CD4-positive, CD25-positive, alpha-beta regulatory T cell (primary cell): ENCODE measurements at regions not wholly inside any gene's neighbourhood (a gene's known extent, or its start where the extent isn't known, plus 50 kb on each side); places are given as distances from the start of the nearest gene placed in this dataset.

Experiments used
- ATAC-seq, 2 donors: fragments of 150-1000 bp; cut with Tn5 transposase; one replicate each; pipeline ENCODE4 v1.10.0; 2021; ENCODE audit warnings: low read depth in 2 of 2, moderate number of reproducible peaks in 2 of 2, moderate library complexity in 1 of 2
- DNase-seq, 3 donors: peaks; one replicate each; pipeline versions ENCODE4 v3.0.0 to v3.0.0-alpha.2; 2012 to 2022; ENCODE audit warnings: mixed read lengths in 1 of 3
- H3K27ac ChIP-seq: one replicate; pipeline ENCODE4 v1.7.0; 2013; ENCODE audit warnings: mild to moderate bottlenecking, low read length; ENCODE audit not compliant: insufficient read depth, poor library complexity, severe bottlenecking
- H3K27me3 ChIP-seq: one replicate; pipeline ENCODE4 v1.7.0; 2013; ENCODE audit warnings: low read length; ENCODE audit not compliant: control insufficient read depth, insufficient read depth
- H3K36me3 ChIP-seq: one replicate; pipeline ENCODE4 v1.7.0; 2013; ENCODE audit warnings: mild to moderate bottlenecking, low read length, moderate library complexity; ENCODE audit not compliant: control insufficient read depth, insufficient read depth
- H3K4me1 ChIP-seq: 2 replicates; pipeline ENCODE4 v1.7.0; 2013; ENCODE audit warnings: mild to moderate bottlenecking, low read length; ENCODE audit not compliant: insufficient read depth, control insufficient read depth, poor library complexity, severe bottlenecking
- H3K4me3 ChIP-seq: one replicate; pipeline ENCODE4 v1.7.0; 2013; ENCODE audit warnings: low read depth, mild to moderate bottlenecking, low read length, moderate library complexity
- H3K9me3 ChIP-seq, 2 experiments: 1 replicate in 1 of 2; 2 replicates in 1 of 2; pipeline ENCODE4 v1.7.0; 2013; ENCODE audit warnings: low read length in 2 of 2, mild to moderate bottlenecking in 1 of 2, moderate library complexity in 1 of 2; ENCODE audit not compliant: control insufficient read depth in 2 of 2
- H3K27ac Mint-ChIP-seq, 3 donors: one replicate each; pipeline ENCODE4 v1.8.0; 2020 to 2022; ENCODE audit warnings: mild to moderate bottlenecking in 3 of 3, mixed read lengths in 3 of 3, moderate library complexity in 2 of 3
- H3K27me3 Mint-ChIP-seq: one replicate; pipeline ENCODE4 v1.8.0; 2022; ENCODE audit warnings: mild to moderate bottlenecking, mixed read lengths
- H3K36me3 Mint-ChIP-seq: one replicate; pipeline ENCODE4 v1.8.0; 2020; ENCODE audit warnings: mixed read lengths
- H3K4me1 Mint-ChIP-seq, 4 donors: one replicate each; pipeline ENCODE4 v1.8.0; 2020 to 2022; ENCODE audit warnings: mixed read lengths in 4 of 4, mild to moderate bottlenecking in 1 of 4
- H3K4me3 Mint-ChIP-seq, 4 donors: one replicate each; pipeline ENCODE4 v1.8.0; 2020 to 2022; ENCODE audit warnings: mild to moderate bottlenecking in 4 of 4, mixed read lengths in 4 of 4, moderate library complexity in 3 of 4
- H3K9me3 Mint-ChIP-seq, 7 donors: one replicate each; pipeline ENCODE4 v1.8.0; 2020 to 2022; ENCODE audit warnings: mixed read lengths in 7 of 7, mild to moderate bottlenecking in 3 of 7, moderate library complexity in 2 of 7

DNA sequence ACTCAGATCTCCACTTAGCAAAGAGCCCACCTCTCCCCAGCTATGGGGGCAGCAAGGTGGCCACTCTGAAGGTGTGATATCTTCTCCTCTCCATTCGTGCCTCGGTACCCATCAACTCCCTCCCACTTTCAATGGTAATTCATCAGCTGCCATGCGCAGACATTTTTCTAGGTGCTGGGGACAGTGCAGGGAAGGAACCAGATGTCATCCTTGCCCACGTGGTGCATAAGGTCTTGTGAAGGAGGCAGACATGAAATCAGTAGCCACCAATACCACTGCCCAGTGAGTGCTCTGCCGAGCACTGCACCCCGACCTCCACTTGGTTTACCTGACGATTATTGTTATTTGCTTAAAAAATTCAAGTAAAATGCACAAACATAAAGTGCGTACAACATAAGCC lies 76.3 kb upstream of the CSF3R start:
- H3K27ac ChIP-seq: no peak overlapping the region
- H3K9me3 Mint-ChIP-seq: peaks cover 0 to 3% (median 0%) of the 10 kb centered on the region in 7 donors
- no peak overlapping the region for H3K4me3 ChIP-seq
- no peaks in the 10 kb centered on the region for H3K36me3 ChIP-seq
- H3K4me3 Mint-ChIP-seq: no peak overlapping the region
- H3K27ac Mint-ChIP-seq: no peak overlapping the region
- peaks cover 3% of the 10 kb centered on the region for H3K27me3 ChIP-seq
- no peaks in the 10 kb centered on the region for H3K4me1 Mint-ChIP-seq
- ATAC-seq: no peak
- H3K36me3 Mint-ChIP-seq: no peaks in the 10 kb centered on the region
- no peaks in the 10 kb centered on the region for H3K9me3 ChIP-seq
- peaks cover 12% of the 10 kb centered on the region for H3K27me3 Mint-ChIP-seq
- no peaks in the 10 kb centered on the region for H3K4me1 ChIP-seq
- DNase-seq: no peak

DNA sequence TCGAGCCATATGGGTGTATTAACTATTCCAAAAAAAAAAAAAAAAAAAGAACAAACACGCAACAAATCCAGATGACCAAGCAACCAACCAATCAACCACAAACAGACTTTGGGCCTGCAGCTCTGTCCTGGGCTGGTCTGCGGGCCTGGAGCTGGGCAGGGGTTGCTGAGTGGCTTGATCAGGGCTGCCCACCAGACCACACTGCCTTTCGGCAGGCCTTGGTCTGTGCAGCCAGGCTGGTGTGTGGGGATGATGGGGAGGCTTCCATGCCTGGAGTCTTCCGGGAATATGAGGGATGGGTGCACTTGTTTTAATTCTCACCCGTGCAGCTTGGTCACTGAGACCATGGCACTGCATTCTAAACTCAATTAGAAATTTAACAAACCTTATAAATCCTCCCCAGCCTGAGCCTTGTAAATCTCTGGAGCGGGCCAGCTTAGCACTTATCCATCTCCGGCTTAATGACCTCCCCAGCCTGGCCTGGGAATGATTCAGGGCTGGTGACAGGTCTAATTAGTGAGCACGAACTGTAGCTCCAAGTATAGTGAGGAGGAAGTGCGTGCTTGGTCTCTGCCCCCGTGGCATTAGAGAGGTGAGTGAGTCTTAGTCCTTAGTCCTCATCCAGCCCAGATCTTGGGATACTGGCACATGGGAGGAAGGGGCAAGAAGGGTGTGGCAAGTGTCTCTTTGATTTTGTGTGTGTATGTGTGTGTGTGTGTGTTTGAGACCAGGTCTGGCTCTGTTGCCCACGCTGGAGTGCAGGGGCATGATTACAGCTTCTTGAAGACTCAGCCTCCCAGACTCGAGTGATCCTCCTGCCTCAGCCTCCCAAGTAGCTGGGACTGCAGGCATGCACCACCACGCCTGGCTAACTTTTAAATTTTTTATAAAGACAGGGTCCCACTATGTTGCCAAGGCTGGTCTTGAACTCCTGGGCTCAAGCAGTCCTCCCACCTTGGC lies 74.6 kb upstream of the CSF3R start:
- Histone ChIP-seq H3K4me3 (no peak overlapping the region), H3K4me1 (no peaks in the 10 kb centered on the region), H3K9me3 (no peaks in the 10 kb centered on the region), H3K27ac (no peak overlapping the region), H3K36me3 (no peaks in the 10 kb centered on the region), H3K27me3 (peaks cover 13% of the 10 kb centered on the region)
- Mint-ChIP-seq H3K27me3 (peaks cover 27% of the 10 kb centered on the region), H3K36me3 (no peaks in the 10 kb centered on the region), H3K9me3 (peaks cover 0 to 3% (median 0%) of the 10 kb centered on the region in 7 donors), H3K4me3 (no peak overlapping the region), H3K4me1 (no peaks in the 10 kb centered on the region), H3K27ac (no peak overlapping the region)
- no peak for DNase-seq
- no peak for ATAC-seq

DNA sequence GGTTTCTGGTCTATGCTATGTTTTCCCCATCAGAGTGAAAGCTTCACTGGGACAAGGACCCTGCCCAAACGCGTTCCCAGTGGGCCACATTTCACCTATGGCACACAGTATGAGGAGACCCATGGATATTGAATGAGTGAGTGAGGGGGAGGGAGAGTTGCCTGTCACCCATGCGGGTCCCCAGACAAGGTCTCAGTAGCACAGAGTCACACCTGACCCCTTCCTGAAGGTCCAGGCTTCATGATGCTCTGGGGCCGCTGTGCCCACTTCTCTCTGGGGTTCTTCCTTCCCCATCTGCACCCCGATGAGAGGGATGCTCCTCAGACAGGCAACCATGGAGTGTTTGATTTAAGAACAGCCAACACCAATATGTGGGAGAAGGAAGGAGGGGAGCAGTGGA lies 72.3 kb upstream of the CSF3R start:
- Histone ChIP-seq H3K4me1 (no peaks in the 10 kb centered on the region), H3K27me3 (peaks cover 13% of the 10 kb centered on the region), H3K9me3 (no peaks in the 10 kb centered on the region), H3K4me3 (no peak overlapping the region), H3K27ac (no peak overlapping the region), H3K36me3 (no peaks in the 10 kb centered on the region)
- DNase-seq (no peak), ATAC-seq (no peak)
- Mint-ChIP-seq H3K4me1 (no peaks in the 10 kb centered on the region), H3K27ac (no peak overlapping the region), H3K36me3 (no peaks in the 10 kb centered on the region), H3K4me3 (no peak overlapping the region), H3K9me3 (peaks cover 0 to 3% (median 0%) of the 10 kb centered on the region in 7 donors), H3K27me3 (peaks cover 40% of the 10 kb centered on the region)

DNA sequence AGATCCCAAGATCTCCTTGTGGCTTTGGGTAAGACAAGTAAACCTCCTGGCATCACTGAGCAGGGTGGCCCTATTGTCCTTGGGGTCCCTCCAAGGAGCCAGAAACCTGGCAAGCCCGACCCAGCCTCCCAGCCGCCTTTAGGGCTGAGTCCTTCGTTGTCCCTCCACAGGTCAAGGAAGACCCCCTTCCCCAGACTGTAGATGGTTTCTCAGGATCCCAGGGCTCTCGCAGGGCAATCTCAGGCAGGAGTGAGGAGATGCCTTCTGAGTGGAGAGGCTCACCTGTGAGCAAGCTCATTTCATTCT lies 71.6 kb upstream of the CSF3R start:
- Mint-ChIP-seq H3K9me3 (peaks cover 0 to 3% (median 0%) of the 10 kb centered on the region in 7 donors), H3K4me3 (no peak overlapping the region), H3K36me3 (no peaks in the 10 kb centered on the region), H3K4me1 (no peaks in the 10 kb centered on the region), H3K27me3 (peaks cover 44% of the 10 kb centered on the region), H3K27ac (no peak overlapping the region)
- no peaks in the 10 kb centered on the region for H3K4me1 ChIP-seq
- H3K27ac ChIP-seq: no peak overlapping the region
- ATAC-seq (no peak), DNase-seq (no peak)
- peaks cover 14% of the 10 kb centered on the region for H3K27me3 ChIP-seq
- no peak overlapping the region for H3K4me3 ChIP-seq
- no peaks in the 10 kb centered on the region for H3K9me3 ChIP-seq
- H3K36me3 ChIP-seq: no peaks in the 10 kb centered on the region

DNA sequence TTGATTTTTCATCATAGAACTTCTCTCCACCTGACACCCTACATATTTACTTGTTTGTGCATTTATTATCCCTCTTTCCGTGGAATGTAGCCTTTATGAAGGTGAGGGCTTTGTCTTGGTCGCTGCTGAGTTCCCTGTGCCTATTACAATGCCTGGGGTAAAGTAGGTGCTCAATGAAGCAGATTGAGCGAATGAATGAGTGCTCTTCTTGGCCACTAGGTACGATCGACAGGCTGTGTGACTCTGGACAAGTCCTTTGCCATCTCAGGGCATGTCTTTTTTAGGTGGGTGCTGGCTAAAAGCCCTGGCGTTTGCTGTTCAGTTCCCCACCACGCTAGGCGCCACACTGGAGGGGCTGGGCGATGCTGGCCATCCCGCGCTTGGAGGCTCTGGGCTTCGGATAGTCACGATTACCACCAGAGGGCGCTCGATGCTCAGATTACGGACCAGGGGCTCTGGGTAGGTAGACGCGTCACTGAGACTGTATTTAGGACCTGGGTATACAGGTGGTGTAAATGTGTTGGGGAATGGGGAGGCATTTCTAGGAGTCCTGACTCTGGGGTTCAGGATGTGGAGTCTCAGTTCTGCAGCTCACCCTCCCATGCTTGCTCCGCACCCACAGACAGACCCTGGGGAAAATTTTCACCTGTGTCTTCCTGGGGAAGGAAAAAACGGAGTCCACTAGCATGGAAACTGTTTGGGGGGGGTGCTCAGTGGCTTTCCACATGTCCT lies 71.0 kb upstream of the CSF3R start:
- Mint-ChIP-seq H3K27me3 (peaks cover 46% of the 10 kb centered on the region), H3K4me1 (no peaks in the 10 kb centered on the region), H3K9me3 (peaks cover 0 to 3% (median 0%) of the 10 kb centered on the region in 7 donors), H3K4me3 (no peak overlapping the region), H3K36me3 (no peaks in the 10 kb centered on the region), H3K27ac (no peak overlapping the region)
- Histone ChIP-seq H3K36me3 (no peaks in the 10 kb centered on the region), H3K27ac (no peak overlapping the region), H3K4me1 (no peaks in the 10 kb centered on the region), H3K27me3 (peaks cover 14% of the 10 kb centered on the region), H3K9me3 (no peaks in the 10 kb centered on the region), H3K4me3 (no peak overlapping the region)
- DNase-seq: peak; percentile 14 to 59 (median 38)
- ATAC-seq: no peak

DNA sequence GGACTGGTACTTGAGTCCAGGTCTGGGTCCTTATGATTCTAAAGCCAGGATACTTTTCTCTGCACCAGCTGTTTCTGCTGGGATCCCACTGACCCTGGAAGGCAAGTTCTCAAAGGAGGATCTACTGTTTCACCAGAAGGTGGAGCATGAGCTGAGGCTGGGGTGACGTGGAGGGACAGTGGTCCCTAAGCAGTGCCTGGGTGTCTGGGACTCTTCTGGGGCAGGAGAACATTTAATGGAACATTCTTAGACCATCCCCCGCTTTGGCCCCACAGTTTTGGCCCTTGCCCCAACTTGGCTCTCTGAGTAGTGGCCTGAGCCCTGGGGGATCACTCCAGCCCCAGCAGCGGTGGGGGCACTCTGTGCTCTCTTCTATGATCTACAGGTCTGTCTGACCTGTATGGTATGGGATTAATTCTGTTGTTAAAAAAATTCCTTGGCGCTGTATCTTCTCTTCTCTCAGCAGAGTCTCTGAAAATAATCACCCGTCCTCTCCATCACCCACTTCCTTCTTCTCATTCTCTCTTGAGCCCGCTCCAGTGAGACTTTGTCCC lies 60.3 kb upstream of the CSF3R start:
- Histone ChIP-seq H3K4me3 (no peak overlapping the region), H3K27ac (no peak overlapping the region), H3K36me3 (no peaks in the 10 kb centered on the region), H3K9me3 (no peaks in the 10 kb centered on the region), H3K27me3 (peaks cover 5% of the 10 kb centered on the region), H3K4me1 (no peaks in the 10 kb centered on the region)
- no peak for DNase-seq
- H3K4me1 Mint-ChIP-seq: no peaks in the 10 kb centered on the region
- no peaks in the 10 kb centered on the region for H3K36me3 Mint-ChIP-seq
- no peak overlapping the region for H3K27ac Mint-ChIP-seq
- no peak overlapping the region for H3K4me3 Mint-ChIP-seq
- ATAC-seq: no peak
- peaks cover 0 to 2% (median 0%) of the 10 kb centered on the region in 7 donors for H3K9me3 Mint-ChIP-seq
- peaks cover 37% of the 10 kb centered on the region for H3K27me3 Mint-ChIP-seq

DNA sequence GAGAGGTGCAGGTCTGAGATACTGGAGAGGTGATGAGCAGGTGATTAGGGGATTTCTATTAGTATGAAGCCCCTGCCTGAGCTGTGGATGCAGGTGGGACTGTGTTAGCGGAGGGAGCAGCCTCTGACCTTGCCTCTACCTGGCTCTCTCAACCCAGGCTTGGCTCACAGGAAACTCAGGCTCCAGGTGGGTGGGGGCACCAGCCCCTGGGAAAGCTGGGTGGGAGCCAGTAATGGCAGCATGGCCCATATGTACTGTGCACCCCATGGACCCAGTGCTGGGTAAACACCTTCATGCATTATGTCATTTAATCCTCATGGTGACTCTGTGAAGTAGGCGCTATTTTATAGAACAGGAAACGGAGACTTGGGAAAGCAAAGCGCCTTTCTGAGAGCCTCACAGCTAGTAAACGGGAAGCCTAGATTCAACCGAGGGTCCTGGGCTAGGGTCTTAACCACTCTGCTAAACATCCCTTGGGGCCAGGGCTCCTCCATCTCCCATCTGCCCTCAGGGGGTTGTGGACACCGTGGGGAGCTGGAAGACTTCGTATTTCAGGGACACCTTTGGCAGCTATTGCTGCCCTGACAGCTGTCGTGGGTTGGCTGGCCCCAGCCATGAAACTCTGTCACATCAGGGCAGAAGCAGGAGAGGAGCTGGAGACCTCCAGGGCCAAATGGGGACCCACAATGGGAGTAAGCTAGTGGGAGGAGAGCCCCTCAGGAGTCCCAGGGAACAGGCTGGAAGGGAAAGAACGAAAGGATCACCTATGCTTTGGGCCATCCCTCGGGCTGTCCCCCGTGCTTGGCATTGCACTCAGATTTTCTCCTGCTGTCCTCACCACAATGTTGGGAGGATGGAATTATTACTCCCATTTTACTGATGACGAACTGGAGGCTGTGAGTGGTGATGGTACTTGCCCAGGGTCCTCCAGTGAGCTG lies 59.6 kb upstream of the CSF3R start:
- no peaks in the 10 kb centered on the region for H3K36me3 Mint-ChIP-seq
- no peaks in the 10 kb centered on the region for H3K9me3 ChIP-seq
- no peaks in the 10 kb centered on the region for H3K36me3 ChIP-seq
- H3K27ac ChIP-seq: no peak overlapping the region
- no peak overlapping the region for H3K4me3 Mint-ChIP-seq
- no peaks in the 10 kb centered on the region for H3K4me1 Mint-ChIP-seq
- H3K27ac Mint-ChIP-seq: no peak overlapping the region
- no peak for ATAC-seq
- peaks cover 0 to 2% (median 0%) of the 10 kb centered on the region in 7 donors for H3K9me3 Mint-ChIP-seq
- no peaks in the 10 kb centered on the region for H3K4me1 ChIP-seq
- H3K27me3 Mint-ChIP-seq: peaks cover 36% of the 10 kb centered on the region
- no peak for DNase-seq
- no peak overlapping the region for H3K4me3 ChIP-seq
- peaks cover 4% of the 10 kb centered on the region for H3K27me3 ChIP-seq
